Colonic mucosa (tissue), 4 donors: ENCODE measurements at regions not wholly inside any gene's neighbourhood (a gene's known extent, or its start where the extent isn't known, plus 50 kb on each side); places are given as distances from the start of the nearest gene placed in this dataset.

Experiments
- DNase-seq: peaks from one replicate; pipeline ENCODE4 v3.0.0-alpha.2; 2020
- H3K27ac ChIP-seq: fragments of 200-600 bp; one replicate; pipeline ENCODE4 v1.8.0; 2021
- H3K27me3 ChIP-seq: fragments of 200-600 bp; one replicate; pipeline ENCODE4 v1.8.0; 2021
- H3K36me3 ChIP-seq: fragments of 200-600 bp; one replicate; pipeline ENCODE4 v1.8.0; 2021
- H3K4me1 ChIP-seq: fragments of 200-600 bp; one replicate; pipeline ENCODE4 v1.8.0; 2021; ENCODE audit warnings: mild to moderate bottlenecking
- H3K4me3 ChIP-seq: fragments of 200-600 bp; one replicate; pipeline ENCODE4 v1.8.0; 2021
- H3K9ac ChIP-seq, 2 donors: one replicate each; pipeline ENCODE4 v1.7.0; 2013; ENCODE audit warnings: control low read depth in 2 of 2, low read depth in 2 of 2, low read length in 2 of 2
- H3K9me3 ChIP-seq: fragments of 200-600 bp; one replicate; pipeline ENCODE4 v1.8.0; 2021
- CTCF ChIP-seq: fragments of 200-600 bp; IDR thresholded peaks from one replicate; pipeline ENCODE4 v1.8.0; 2022; ENCODE audit warnings: antibody characterized with exemption, mild to moderate bottlenecking
- intact Hi-C: fragments of 100-400 bp; cut with DNase I; formaldehyde crosslinking; loops from one replicate; pipeline ENCODE4 v1.14.1; 2022
- donor health status: healthy.
- donor health status: DM: no; HTN: no; CAD: no.
- donor health status: DM: no; HTN: no; CAD: no.

GRCh38 chr4:7121866-7122653 is 54.2 kb upstream of the GRPEL1 start:
- intact Hi-C loops = no loop called here
- H3K9me3 ChIP-seq = no peaks in the 10 kb centered on the region
- no peaks in the 10 kb centered on the region for H3K4me1 ChIP-seq
- no peak for TF ChIP-seq CTCF
- H3K4me3 ChIP-seq = no peak overlapping the region
- no peaks in the 10 kb centered on the region for H3K27me3 ChIP-seq
- H3K36me3 ChIP-seq = no peaks in the 10 kb centered on the region
- no peak overlapping the region for H3K27ac ChIP-seq
- no peak for DNase-seq
- no peak overlapping the region for H3K9ac ChIP-seq

GRCh38 chr4:7121174-7121573 is 53.3 kb upstream of the GRPEL1 start:
- Histone ChIP-seq H3K27me3 (no peaks in the 10 kb centered on the region), H3K9ac (no peak overlapping the region), H3K9me3 (no peaks in the 10 kb centered on the region), H3K36me3 (no peaks in the 10 kb centered on the region), H3K4me1 (no peaks in the 10 kb centered on the region), H3K27ac (no peak overlapping the region), H3K4me3 (no peak overlapping the region)
- TF ChIP-seq CTCF = no peak
- DNase-seq = no peak
- intact Hi-C loops = no loop called here

GRCh38 chr4:7120341-7120740 is 52.5 kb upstream of the GRPEL1 start:
- Histone ChIP-seq H3K36me3 (no peaks in the 10 kb centered on the region), H3K9me3 (no peaks in the 10 kb centered on the region), H3K27me3 (no peaks in the 10 kb centered on the region), H3K4me1 (no peaks in the 10 kb centered on the region), H3K9ac (no peak overlapping the region), H3K27ac (no peak overlapping the region), H3K4me3 (no peak overlapping the region)
- intact Hi-C loops = no loop called here
- TF ChIP-seq CTCF = no peak
- DNase-seq = no peak

GRCh38 chr4:7118013-7118832 is 50.4 kb upstream of the GRPEL1 start:
- no peak overlapping the region for H3K4me3 ChIP-seq
- H3K9me3 ChIP-seq = no peaks in the 10 kb centered on the region
- no peak for DNase-seq
- intact Hi-C loops = no loop called here
- H3K27me3 ChIP-seq = no peaks in the 10 kb centered on the region
- no peaks in the 10 kb centered on the region for H3K4me1 ChIP-seq
- TF ChIP-seq CTCF = no peak
- no peak overlapping the region for H3K9ac ChIP-seq
- H3K36me3 ChIP-seq = no peaks in the 10 kb centered on the region
- H3K27ac ChIP-seq = no peak overlapping the region
